PC-3 (cell line): ENCODE measurements at regions not wholly inside any gene's neighbourhood (a gene's known extent, or its start where the extent isn't known, plus 50 kb on each side); places are given as distances from the start of the nearest gene placed in this dataset.

Experiments
- ATAC-seq: fragments of 200-7000 bp; cut with Tn5 transposase; 2 replicates; pipeline ENCODE4 v1.9.1; 2020; ENCODE audit warnings: mild to moderate bottlenecking, moderate library complexity
- BruUV-seq: library from RNA; stranded (reverse); fragments of 400-500 nt; replicated peaks from 2 replicates; lab custom pipeline; 2021; lab: Mats Ljungman, UMichigan
- CTCF ChIA-PET: fragments of 300-600 bp; sonication (Branson Sonifier 250); formaldehyde crosslinking; loops from one replicate; lab custom pipeline; 2022; ENCODE audit warnings: antibody characterized with exemption; lab: Charles Lee
- POLR2A ChIA-PET: fragments of 300-600 bp; sonication (Branson Sonifier 250); formaldehyde crosslinking; loops from one replicate; lab custom pipeline; 2022; ENCODE audit warnings: antibody characterized with exemption; ENCODE audit not compliant: unreplicated experiment; lab: Charles Lee
- DNase-seq: peaks from one replicate; pipeline ENCODE4 v3.0.0-alpha.2; 2015
- H2AFZ ChIP-seq: fragments of 300-600 bp; sonication (generic); 2 replicates; pipeline ENCODE4 v1.6.0; 2016; ENCODE audit warnings: antibody characterized with exemption, low read length
- H3F3A ChIP-seq: fragments of 300-600 bp; sonication (generic); one replicate; pipeline ENCODE4 v1.6.0; 2017; ENCODE audit warnings: antibody characterized with exemption, low read length, control low read depth, mild to moderate bottlenecking; ENCODE audit not compliant: unreplicated experiment
- H3K27ac ChIP-seq: fragments of 300-600 bp; sonication (generic); 2 replicates; pipeline ENCODE4 v1.5.1; 2016; ENCODE audit warnings: mild to moderate bottlenecking, low read length
- H3K27me3 ChIP-seq: fragments of 300-600 bp; sonication (generic); 2 replicates; pipeline ENCODE4 v1.6.1; 2016; ENCODE audit warnings: low read length, mixed read lengths
- H3K36me3 ChIP-seq: fragments of 300-600 bp; sonication (generic); 2 replicates; pipeline ENCODE4 v1.6.1; 2016; ENCODE audit warnings: low read depth, mixed run types, low read length, mixed read lengths
- H3K4me1 ChIP-seq: fragments of 300-600 bp; sonication (generic); 2 replicates; pipeline ENCODE4 v1.5.1; 2016; ENCODE audit warnings: low read length; ENCODE audit not compliant: insufficient read depth
- H3K4me2 ChIP-seq: fragments of 300-600 bp; sonication (generic); 2 replicates; pipeline ENCODE4 v1.6.0; 2016; ENCODE audit warnings: low read length
- H3K4me3 ChIP-seq: fragments of 300-600 bp; sonication (generic); 2 replicates; pipeline ENCODE4 v1.5.1; 2016; ENCODE audit warnings: mild to moderate bottlenecking, low read length, mixed read lengths
- H3K79me2 ChIP-seq: fragments of 300-600 bp; sonication (generic); 2 replicates; pipeline ENCODE4 v1.6.1; 2017; ENCODE audit warnings: low read length, mixed read lengths
- H3K9ac ChIP-seq: fragments of 300-600 bp; sonication (generic); 2 replicates; pipeline ENCODE4 v1.6.0; 2016; ENCODE audit warnings: mild to moderate bottlenecking, low read length
- H3K9me2 ChIP-seq: fragments of 300-600 bp; sonication (generic); replicated peaks from 2 replicates; pipeline ENCODE4 v1.6.1; 2016; ENCODE audit warnings: mixed run types, low read length, mixed read lengths
- H3K9me3 ChIP-seq: fragments of 300-600 bp; sonication (generic); 2 replicates; pipeline ENCODE4 v1.6.1; 2016; ENCODE audit warnings: low read length, mixed read lengths
- H4K20me1 ChIP-seq: fragments of 300-600 bp; sonication (generic); 2 replicates; pipeline ENCODE4 v1.6.1; 2016; ENCODE audit warnings: low read length, mixed read lengths
- EZH2 ChIP-seq: fragments of 300-600 bp; sonication (generic); IDR thresholded peaks from one replicate; pipeline ENCODE4 v1.6.1; 2017; ENCODE audit warnings: antibody characterized with exemption, mild to moderate bottlenecking, low read length; ENCODE audit not compliant: unreplicated experiment
- EZH2phosphoT487 ChIP-seq: fragments of 300-600 bp; sonication (generic); IDR thresholded peaks from 2 replicates; pipeline ENCODE4 v1.6.1; 2018; ENCODE audit warnings: mild to moderate bottlenecking, antibody characterized with exemption, low read length, borderline replicate concordance
- intact Hi-C: fragments of 100-400 bp; cut with micrococcal nuclease; formaldehyde crosslinking; loops from 2 replicates; pipeline ENCODE4 v1.9.0; 2023
- TF ChIP-seq, protein P1 (sequence below): fragments of 300-600 bp; sonication (generic); conservative IDR thresholded peaks from 2 replicates; pipeline ENCODE4 v1.5.1; 2017; ENCODE audit warnings: antibody characterized with exemption, low read depth, mild to moderate bottlenecking, low read length

DNA sequence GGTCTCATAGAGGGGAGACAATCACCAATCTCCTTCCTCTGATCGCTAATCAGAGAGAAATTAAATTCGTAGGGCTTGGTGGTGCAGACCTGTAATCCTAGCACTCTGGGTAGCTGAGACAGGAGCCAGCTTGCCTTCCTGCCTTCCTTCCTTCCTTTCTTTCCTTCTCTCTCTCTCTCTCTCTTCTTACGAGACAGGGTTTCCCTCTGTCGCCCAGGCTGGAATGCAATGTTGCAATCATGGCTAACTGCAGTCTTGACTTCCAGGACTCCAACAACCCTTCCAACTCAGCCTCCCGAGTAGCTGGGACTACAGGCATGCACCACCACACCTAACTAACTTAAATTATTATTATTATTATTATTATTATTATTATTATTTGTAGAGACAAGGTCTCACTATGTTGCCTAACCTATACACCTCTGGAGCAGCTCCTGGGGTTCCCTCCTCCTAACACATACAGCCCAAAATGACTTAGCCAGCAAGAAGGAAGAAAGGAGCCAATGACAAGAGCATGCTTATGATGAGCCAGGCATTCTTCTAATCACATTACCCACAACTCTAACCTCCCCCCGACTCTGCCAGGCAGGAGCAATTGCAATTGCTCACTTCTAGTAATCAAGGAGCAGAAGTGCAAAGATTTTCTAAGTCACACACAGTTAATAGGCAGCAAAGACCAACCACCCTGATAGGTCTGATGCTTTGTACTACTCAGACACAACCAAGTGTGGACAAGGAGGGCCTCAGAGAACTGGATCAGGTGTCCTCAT lies 105.4 kb upstream of the F3 start:
- no peak overlapping the region for H2AFZ ChIP-seq
- ChIA-PET POLR2A (no interaction called here), CTCF (no interaction called here)
- H3F3A ChIP-seq, result no peaks in the 10 kb centered on the region
- no peak overlapping the region for H3K9ac ChIP-seq
- H3K9me3 ChIP-seq, result no peaks in the 10 kb centered on the region
- H3K27ac ChIP-seq, result no peak overlapping the region
- DNase-seq, result no peak
- no peaks in the 10 kb centered on the region for H3K9me2 ChIP-seq
- intact Hi-C loops, result no loop called here
- no peaks in the 10 kb centered on the region for H3K27me3 ChIP-seq
- H4K20me1 ChIP-seq, result no peaks in the 10 kb centered on the region
- no peak for TF ChIP-seq EZH2phosphoT487
- H3K4me3 ChIP-seq, result no peak overlapping the region
- ATAC-seq, result no peak
- peaks cover 10% of the 10 kb centered on the region for H3K4me1 ChIP-seq
- H3K4me2 ChIP-seq, result no peak overlapping the region
- H3K79me2 ChIP-seq, result no peaks in the 10 kb centered on the region
- BruUV-seq, result no TSS peak
- no peaks in the 10 kb centered on the region for H3K36me3 ChIP-seq

DNA sequence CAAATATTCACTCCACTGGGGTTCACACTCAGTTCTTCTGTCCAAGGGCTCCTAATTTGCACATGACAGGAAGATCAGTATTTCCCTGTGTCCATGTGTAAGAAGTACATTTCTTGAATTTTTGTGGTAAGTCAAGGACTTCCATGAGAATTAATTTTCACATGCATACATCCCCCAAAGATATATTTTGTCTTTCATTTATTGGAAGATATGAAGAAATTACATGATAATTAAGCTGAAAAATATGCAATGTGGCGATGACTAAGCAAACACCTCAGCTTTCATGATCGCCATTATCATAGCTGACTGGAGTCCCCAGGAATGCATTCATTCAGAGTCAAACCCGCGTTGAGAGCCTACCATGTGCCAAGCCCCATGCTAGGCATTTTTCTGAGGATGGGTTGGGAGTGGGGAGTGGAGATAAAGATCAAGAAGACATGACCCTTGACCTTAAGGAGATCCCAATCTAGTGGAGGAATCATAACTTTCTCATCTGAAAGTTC lies 104.6 kb upstream of the F3 start:
- BruUV-seq, result no TSS peak
- no peaks in the 10 kb centered on the region for H3K36me3 ChIP-seq
- ChIA-PET POLR2A (no interaction called here), CTCF (no interaction called here)
- no peaks in the 10 kb centered on the region for H3K9me3 ChIP-seq
- H3K9ac ChIP-seq, result no peak overlapping the region
- no peak for TF ChIP-seq EZH2phosphoT487
- TF ChIP-seq EZH2, result no peak
- TF ChIP-seq, protein P1, sequence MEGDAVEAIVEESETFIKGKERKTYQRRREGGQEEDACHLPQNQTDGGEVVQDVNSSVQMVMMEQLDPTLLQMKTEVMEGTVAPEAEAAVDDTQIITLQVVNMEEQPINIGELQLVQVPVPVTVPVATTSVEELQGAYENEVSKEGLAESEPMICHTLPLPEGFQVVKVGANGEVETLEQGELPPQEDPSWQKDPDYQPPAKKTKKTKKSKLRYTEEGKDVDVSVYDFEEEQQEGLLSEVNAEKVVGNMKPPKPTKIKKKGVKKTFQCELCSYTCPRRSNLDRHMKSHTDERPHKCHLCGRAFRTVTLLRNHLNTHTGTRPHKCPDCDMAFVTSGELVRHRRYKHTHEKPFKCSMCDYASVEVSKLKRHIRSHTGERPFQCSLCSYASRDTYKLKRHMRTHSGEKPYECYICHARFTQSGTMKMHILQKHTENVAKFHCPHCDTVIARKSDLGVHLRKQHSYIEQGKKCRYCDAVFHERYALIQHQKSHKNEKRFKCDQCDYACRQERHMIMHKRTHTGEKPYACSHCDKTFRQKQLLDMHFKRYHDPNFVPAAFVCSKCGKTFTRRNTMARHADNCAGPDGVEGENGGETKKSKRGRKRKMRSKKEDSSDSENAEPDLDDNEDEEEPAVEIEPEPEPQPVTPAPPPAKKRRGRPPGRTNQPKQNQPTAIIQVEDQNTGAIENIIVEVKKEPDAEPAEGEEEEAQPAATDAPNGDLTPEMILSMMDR, result no peak
- H3K27me3 ChIP-seq, result no peaks in the 10 kb centered on the region
- no peak overlapping the region for H3K4me3 ChIP-seq
- no peaks in the 10 kb centered on the region for H4K20me1 ChIP-seq
- H3K79me2 ChIP-seq, result no peaks in the 10 kb centered on the region
- peaks cover 10% of the 10 kb centered on the region for H3K4me1 ChIP-seq
- H3K27ac ChIP-seq, result no peak overlapping the region
- no peak for ATAC-seq
- peak; percentile 57 for DNase-seq
- no peaks in the 10 kb centered on the region for H3K9me2 ChIP-seq
- intact Hi-C loops, result no loop called here
- peak overlapping the region; percentile 25 for H3K4me2 ChIP-seq
- peak overlapping the region; percentile 47 for H2AFZ ChIP-seq
- H3F3A ChIP-seq, result no peaks in the 10 kb centered on the region

DNA sequence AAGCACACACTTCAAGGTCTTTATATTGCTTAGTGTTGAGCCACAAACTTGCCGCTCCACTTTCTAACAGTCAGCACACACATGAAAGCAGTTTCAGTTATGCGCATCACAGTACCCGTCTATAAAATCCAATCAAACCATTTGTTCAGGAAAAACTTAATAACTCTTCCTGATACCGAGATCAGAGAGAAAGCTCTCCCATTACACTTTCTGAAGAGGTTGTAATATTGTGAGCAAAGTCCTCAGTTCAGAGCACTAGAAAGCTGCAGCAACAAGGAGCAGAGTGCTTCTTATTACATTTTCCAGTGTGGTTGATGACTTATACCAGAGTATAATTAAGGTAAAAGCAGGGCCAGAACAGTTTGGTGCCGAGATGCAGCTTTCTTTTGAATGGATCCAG lies 102.8 kb upstream of the F3 start:
- Histone ChIP-seq H3K4me1 (peaks cover 10% of the 10 kb centered on the region), H2AFZ (no peak overlapping the region), H3K27ac (no peak overlapping the region), H3K4me2 (no peak overlapping the region), H3K4me3 (no peak overlapping the region), H3K27me3 (no peaks in the 10 kb centered on the region), H3K36me3 (no peaks in the 10 kb centered on the region), H3K9me2 (no peaks in the 10 kb centered on the region), H4K20me1 (no peaks in the 10 kb centered on the region), H3K9ac (no peak overlapping the region), H3F3A (no peaks in the 10 kb centered on the region), H3K79me2 (no peaks in the 10 kb centered on the region), H3K9me3 (no peaks in the 10 kb centered on the region)
- BruUV-seq, result no TSS peak
- TF ChIP-seq EZH2phosphoT487 (no peak), EZH2 (no peak)
- TF ChIP-seq, protein P1, result no peak
- intact Hi-C loops, result no loop called here
- no peak for ATAC-seq
- POLR2A ChIA-PET, result no interaction called here
- CTCF ChIA-PET, result no interaction called here
- DNase-seq, result no peak
